Brain pericyte (primary cell): ENCODE measurements at regions not wholly inside any gene's neighbourhood (a gene's known extent, or its start where the extent isn't known, plus 50 kb on each side); places are given as distances from the start of the nearest gene placed in this dataset.

Experiments used
- DNase-seq: peaks from one replicate; pipeline ENCODE4 v3.0.0-alpha.2; 2012; ENCODE audit warnings: low read depth, low spot score

DNA sequence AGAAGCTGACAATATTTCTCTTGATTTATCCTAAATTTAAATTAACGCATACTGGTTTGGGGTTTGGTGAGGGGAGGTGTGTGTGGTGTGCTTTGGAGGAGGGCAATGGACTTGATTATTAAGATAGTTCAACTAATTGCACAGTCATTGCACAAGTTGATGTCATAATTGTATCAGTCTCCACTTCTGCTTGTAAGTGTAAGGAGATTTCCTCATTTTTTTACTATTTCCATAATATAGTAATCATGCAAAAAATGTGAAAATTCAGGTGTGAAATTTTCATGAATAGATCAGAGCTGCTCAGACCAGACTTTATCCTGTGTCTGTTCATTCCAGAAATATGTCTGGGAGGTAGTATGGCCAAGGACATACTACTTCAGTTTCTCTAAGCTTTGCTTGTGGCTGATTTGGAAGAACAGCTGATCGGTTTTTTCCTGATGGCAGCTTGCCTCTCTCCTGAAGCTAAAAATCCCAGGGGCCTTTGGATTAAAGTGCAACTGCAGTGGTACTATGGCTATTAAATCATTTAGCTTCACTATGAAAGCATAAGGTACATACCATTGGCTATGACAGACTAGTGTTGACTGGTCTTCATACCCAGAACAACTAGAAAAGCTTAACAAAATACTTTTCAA is 201.8 kb upstream of the MIR17HG start:
- DNase-seq = no peak

DNA sequence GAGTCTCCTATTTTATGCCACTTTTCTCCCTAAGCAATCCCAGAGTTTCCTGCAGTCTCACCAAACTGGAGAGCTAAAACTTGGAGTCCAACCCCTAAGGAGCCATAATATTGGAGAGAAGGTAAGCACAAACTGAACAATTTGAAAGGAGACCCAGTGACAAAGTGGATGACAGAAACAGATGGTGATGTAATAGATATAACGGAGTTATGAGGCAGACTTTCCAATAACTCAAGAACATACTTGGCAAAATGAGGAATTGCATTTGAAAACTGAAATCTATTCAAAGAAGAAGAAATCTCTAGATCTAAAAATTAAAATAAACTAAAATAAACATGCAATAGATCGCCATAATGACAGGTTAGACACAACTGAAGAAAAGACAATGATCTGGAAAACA is 200.9 kb upstream of the MIR17HG start:
- DNase-seq = no peak

DNA sequence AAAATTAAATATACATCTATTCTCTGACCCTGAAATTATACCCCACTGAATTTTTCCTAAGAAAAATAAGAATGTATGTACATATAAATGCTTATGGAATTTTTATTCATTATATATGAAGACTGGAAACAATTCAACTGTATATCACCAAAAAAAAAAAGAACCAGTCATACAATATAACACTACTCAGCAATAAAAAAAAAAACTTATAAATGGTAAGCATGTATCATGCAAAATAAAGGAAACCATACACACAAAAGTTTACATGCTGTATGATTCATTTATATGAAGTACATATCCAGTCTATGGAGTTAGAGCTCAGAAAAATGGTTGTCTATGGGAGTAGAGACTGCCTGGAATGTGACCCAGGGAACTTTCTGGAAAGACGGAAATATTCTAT is 199.4 kb upstream of the MIR17HG start:
- DNase-seq = no peak

DNA sequence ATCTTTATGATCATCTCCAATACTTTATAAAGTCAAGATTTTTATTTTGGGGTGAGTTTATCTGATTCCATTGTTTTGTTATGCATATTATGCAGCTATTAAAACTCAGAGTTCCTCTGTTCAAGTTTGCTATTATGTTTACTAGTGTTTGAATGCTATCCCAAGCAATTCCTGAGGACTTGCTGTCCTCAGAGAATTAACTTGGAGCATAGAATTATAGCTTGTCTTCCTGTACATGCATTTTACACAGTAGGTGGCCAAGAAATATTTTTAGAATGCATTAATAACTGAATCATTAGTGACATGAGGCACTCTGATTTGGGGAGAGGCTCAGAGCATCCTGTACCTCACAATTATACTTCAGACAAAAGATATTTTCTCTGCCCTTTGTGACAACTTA is 195.6 kb upstream of the MIR17HG start:
- DNase-seq = no peak

DNA sequence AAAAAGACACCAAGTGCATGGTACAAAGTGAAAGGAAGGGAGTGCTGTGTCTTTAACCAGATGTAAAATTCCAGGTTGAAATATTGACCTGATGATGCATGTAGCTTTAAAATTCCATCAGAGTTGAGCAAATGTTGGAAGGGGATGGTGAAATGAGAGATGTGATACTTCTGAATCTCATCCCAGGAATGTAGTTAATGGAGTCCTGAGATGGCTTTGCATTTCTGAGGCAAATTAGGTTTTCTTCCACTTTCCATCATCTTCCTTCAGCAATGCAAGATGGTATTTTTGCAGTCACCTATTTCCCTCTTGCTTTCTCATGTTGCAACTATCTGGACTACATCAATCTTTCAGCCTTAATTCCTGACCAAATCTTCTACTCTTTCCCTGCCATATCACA is 194.1 kb upstream of the MIR17HG start:
- no peak for DNase-seq

DNA sequence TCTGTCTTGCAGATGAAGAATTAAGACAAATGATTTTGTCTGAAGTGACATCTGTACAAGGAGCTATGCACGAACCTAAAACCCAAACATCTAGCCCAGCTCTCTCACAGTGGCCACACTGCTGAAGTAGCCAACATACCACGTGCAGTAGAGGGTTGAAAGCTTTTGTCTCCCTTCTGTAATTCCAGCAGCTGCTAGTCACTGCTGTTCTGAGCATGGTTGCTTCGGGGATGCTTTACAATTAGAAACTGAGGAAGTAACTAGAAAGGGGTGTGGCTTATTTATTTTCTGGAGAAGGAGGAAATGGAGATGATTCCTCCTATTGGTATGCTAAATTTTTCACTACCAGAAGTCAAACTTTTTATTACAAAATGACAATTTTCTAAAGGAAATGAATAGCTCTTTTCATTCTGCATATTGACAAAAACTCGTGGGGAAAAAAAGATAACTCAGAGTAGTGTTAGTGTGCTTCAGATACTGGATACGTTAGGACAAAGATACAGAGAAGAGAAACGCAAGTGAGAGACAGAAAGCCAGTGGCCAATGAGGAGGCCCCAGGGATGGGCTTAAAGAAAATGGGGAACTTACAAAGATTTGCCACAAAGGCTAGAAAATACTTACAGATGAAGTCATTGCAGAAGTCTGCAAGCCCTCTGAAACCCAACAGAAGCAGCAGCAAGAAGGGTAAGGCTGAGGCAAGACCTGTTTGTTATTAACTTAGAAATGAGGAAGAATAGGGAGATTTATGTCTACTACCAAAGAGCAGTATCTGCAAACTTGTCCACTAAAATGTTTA is 192.7 kb upstream of the MIR17HG start:
- no peak for DNase-seq

DNA sequence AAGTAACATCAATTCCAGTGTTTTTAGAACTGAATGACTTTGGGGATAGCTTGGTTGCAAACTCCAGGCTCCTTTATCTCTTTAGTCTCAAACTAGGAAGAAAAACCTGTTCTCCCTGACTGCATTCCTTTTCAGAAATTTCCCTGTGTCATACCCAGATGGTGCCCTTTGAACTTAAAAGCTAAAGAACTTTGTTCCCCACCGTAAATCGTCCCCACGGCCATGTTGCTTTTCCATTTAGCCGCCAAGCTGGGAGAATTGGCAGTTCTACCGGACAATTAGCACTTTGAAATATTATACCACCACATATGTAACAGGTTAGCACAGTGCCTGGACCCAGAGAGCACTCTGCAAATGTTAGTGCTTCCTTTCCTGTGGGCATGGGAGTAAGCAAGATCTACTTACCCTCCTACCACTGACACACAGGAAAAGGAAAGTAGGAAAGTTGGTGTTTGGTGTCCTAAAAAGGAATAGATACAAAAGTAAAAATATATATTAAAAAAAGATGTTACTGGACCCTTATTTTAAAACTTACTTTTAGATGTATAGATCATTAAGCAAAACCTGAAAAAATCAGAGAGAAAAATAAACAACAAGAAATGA is 191.9 kb upstream of the MIR17HG start:
- DNase-seq = no peak

DNA sequence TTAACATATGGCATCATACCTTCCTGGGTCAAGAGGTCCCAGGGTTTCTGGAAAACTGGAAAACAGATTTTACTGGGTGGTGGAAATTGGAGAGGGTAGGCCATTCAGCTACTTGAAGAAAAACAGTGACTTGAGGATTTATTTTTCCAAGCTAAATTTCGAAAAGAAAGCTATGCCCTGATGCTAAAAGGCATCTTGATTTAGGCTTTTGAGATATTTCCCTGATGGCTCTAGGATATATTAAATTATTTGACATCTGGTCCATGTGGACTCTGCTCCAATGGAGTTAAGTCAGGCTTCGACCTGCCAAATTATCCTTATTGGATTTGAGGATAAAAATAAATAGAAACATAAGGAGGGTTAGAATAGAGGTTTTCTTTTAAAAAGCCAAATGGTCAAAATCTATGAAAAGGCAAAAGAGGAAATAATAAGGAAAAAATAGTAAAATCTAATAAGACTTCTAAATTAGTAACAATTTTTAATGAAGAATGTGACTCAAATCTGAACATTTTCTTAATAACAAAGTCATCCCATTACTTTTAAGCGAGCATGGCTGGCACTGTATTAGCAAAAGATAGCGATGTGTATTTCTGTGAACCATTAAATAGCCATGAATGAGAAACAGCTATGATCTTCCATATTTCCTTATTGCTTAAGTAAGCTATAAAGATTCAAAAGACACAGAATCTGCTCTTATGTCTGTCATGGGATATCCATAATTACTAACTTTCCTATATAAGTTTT is 190.0 kb upstream of the MIR17HG start:
- DNase-seq = no peak

DNA sequence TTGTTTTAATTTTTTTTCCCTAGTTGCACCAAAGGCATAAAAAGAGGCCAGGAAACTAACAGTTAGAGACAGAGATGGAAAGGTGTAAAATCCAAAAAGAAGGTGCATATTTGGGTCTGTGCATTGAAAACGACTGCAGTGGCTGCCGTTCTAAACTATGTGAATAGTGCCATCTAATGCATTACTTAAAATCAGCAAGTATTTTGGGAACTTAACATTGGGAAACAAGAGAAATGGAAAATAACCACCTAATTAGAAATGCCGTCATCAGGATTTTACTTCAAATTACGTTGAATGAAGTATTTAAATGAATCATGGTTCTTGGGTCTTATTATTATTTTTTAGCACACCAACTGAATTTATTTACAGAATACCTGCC is 189.5 kb upstream of the MIR17HG start:
- no peak for DNase-seq

DNA sequence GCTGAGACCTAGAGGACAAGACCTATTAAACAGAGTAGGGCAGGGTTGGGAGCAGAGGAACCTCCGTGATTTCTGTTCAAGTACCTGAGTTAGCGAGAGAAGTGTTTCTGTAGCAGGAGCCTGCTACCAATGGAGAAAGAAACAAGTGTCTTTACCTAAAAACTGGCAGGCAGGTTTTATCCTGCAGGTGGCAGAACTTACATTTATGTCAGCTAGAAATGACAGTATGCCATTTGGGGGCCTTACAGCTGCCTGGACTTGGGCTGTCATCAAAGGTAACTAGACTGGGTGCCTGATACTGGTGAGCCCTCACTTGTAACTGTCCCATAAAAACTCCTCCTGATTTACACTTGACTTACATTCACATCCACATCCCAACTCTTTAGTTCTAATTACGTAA is 185.3 kb upstream of the MIR17HG start:
- DNase-seq = no peak

DNA sequence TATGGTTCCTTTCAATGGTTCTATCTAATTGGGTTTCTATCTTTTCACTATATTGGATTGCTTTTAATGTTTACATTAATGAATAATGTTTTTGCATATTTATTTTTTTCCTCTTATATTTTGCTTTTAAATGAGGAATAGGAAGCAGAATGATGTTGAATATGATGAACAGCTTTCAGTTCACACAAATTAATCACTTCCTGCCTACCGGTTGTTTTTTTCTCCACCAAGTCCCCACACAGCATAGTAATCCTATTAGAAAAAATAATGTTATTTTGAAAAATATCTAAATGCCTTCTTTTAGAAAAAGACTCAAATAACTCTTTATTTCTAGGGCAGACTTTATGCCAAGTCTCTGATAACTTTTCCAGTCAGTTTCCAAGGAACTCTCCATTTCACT is 184.9 kb upstream of the MIR17HG start:
- no peak for DNase-seq

DNA sequence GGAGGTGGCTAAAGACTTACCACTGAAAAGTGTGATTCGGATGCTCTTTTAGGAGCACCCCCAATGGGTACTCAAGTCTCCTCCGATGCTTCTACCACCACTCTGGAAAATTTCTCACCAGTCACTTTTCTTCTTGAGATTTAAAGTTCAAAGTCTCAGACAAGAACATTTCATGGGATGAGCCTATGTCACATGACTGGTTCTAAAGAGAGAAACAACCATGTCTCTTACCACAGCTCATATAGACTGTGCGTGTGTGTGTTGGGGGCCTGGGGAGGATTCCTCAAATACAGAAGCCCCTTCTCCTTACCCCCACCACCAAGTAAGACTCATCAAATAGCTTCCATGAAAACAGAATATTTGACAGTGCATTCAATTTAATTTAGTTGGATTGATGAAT is 181.7 kb upstream of the MIR17HG start:
- DNase-seq = no peak

DNA sequence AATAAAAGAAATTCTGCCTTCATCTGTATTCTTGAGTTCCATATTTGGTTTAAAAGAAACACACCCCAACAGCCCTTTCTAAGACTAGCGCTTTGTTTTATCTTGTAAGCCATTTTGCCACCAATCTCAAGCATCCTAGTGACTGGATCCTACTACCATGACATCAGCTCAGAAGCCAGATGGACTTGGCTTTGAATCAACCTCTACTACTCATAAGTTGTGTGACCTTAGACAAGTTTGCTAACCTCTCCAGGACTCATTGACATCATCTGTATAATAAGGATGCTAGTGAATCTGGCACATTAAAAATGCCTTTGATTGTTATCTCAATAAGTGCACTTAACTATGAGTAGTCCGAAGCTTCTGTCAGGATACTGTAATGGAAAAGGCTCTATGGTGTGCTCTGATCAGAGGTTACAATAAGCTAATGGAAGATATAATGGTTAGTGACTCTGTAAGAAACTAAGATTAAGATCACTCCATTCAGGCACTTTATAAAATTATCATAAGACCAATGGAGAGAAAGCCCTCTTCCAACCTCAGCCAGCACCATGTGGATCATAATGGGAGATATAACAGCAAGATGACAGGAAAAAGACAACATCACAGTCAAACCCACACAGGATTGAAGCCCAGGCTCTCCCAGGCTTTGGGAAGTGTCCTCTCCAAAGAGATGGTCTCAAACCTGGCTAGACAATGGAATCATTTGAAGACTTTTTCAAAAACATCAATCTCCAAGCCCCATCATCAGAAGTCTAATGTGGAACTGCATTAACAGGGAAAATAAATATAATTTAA is 180.6 kb upstream of the MIR17HG start:
- no peak for DNase-seq

DNA sequence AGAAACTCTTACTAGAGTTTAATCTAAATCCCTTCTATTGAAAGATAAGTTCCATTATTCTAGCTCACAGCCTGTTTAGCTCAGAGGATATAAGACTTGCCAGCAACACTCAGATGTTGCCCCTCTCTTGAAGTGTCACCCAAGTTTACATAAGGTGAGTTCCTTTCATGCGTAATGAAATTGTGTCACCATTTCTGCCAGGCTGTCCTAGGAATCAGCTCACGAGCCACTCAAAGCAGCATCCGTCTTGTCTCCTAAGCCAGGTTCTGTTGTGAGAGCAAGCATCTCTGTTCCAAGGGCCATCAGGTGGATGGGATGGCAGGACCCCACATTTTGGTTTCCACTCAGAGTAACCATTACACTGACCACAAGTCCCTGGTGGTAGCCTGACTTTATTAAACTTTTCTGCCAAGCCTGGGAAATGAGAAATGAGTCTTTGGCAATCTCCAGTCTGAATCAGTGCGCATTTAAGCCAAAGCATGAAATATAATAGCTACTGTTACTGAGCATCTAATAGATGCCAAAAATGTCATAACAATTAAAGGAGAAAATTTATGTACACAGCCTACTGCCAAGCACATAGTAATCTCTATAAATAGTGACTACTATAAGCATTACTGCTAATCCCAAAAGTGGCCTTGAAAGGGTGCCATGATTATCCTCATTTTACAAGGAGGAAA is 179.6 kb upstream of the MIR17HG start:
- DNase-seq = no peak

DNA sequence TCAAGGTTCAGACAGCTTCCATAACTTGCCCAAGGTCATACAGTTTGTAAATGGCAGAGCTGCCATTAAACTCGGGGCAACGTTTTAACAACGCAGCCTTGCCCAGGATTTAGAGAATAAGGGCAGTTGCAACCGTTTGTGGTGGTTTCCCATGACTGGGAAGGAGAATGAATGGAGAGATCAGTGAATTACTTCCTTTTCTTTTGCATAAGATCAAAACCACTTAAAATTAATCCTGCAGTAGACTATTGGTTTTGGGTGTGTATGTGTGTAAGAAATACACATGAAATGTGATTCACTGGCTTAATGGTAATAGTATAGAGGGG is 179.1 kb upstream of the MIR17HG start:
- DNase-seq = no peak

DNA sequence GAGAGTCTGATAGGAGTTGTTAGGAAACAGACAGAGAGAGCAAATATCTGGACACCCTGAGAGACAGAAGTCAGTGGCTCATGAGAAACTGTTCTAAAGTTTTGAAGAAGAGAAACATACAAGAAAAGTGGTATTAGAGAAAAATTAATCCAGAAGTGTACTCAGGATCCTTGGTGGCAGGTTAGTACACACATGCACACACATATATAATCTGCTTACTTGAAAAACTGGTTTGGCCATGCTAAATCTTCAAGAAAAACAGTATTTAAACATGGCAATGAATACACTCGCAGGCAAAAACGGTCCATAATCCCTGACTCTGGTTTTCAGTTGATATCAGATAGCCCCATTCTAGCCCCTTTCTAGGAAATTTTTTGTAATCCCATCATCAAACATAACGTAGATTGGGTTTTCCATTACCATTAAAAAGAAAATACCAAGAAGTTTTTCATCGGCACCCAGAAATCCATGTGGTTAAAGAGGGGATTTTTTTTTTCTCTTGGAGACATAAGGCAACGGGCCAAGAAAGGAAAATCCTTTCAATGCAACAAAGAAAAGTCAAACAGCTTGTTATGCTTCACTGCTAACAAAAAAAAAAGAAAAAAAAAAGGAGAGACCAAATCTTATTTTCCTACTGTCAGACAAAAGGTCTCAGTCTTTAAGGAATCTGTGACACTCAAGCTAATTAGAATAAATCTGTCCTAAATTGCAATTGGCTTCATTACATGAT is 178.0 kb upstream of the MIR17HG start:
- DNase-seq = no peak

DNA sequence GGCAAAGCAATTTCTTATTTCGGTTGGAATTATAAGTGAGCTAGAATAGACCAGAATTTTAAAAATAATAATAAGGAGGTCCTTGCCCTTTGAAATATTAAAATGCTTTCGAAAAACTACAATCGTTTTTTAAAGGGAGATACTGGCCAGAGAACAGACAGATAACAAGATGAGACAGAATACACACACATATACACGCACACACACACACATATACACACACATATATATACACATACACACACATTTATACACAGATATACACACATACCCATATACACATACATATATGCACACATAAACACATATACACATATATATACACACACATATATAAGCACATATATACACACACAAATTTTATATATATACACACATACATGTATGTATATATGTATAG is 175.3 kb upstream of the MIR17HG start:
- no peak for DNase-seq

DNA sequence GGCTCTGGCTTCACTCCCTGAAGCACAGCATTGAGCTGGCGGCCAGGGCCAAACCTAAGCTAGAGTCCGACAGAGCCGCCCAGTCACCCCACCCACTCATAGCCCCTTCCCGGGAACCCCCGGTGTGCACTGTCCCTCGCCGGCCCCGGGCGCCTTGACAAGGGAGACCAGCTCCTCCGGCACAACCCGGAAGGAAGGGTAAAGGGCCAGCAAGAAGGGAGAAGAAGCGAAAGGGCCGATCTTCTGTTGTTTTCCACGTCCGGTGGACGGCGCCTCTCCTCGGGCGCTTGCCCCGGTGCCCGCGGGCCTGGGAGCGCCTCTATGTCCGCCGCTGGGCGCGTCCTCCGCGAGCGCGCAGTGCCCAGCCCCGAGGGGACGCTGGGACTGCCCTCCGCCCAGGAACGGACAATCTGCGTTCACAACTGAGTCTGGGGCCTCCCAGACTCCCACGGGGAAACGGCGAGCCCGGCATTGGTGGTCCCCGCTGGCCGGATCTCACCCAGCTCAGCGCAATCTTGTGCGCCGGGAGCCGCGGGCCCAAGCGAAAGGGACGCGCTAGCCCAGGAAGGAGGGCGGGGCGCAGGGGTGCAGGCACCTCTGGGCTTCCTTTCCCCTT is 172.5 kb upstream of the MIR17HG start:
- no peak for DNase-seq

DNA sequence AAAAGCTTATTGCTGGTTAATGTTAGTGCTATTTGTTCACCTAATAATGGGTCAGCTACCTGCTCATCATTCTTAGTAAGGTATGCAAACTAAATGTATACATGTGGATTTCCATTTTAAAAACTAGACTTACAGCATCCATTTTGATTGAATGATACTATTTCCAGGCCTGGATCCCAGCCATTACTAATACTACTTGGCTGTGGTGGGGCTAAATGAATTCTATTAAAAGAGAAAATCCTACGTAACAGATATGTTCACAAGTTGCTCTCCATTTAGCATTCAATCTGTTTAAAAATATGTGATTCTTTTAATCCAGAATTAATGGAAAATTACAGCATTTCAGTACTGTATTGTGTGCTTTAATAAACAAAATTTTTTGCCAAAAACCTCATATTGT is 169.4 kb upstream of the MIR17HG start:
- DNase-seq = no peak

DNA sequence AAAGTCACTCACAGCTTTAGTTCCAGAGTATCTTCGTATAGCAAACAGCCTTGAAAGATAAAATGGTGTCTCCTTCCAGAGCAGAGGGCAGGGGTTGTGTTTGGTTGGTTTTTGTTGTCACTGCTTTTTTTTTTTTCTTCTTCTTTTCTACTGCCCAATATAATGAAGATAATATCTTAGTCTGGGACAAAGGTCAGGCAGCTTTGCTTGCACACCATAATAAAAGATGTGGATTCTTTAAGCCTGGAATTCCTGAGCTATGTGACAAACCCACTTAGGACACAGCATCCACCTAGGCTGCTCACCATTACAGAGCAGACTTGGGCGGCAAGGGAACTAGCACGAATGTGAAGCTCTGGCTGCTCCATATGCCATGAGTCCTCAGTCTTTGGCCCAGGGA is 165.6 kb upstream of the MIR17HG start:
- no peak for DNase-seq
